Subcutaneous abdominal adipose tissue (tissue), 5 donors: ENCODE measurements at regions not wholly inside any gene's neighbourhood (a gene's known extent, or its start where the extent isn't known, plus 50 kb on each side); places are given as distances from the start of the nearest gene placed in this dataset.
"Not testable (repeated sequence)": the region's sequence is repeated elsewhere in the genome, so short reads cannot be mapped to it uniquely, and the experiment has no call there.

ENCODE experiments used
- H3K27ac ChIP-seq: one replicate; pipeline ENCODE4 v1.7.0; 2013; ENCODE audit warnings: low read depth, mild to moderate bottlenecking, inconsistent platforms, low read length, moderate library complexity
- H3K27me3 ChIP-seq, 5 donors: one replicate each; pipeline ENCODE4 v1.7.0; 2013; ENCODE audit warnings: low read length in 5 of 5, inconsistent platforms in 1 of 5; ENCODE audit not compliant: control insufficient read depth in 5 of 5, insufficient read depth in 4 of 5
- H3K36me3 ChIP-seq, 5 donors: one replicate each; pipeline ENCODE4 v1.7.0; 2013; ENCODE audit warnings: low read length in 5 of 5; ENCODE audit not compliant: control insufficient read depth in 5 of 5, insufficient read depth in 5 of 5
- H3K4me1 ChIP-seq, 5 donors: one replicate each; pipeline ENCODE4 v1.7.0; 2013; ENCODE audit warnings: low read length in 5 of 5, mild to moderate bottlenecking in 3 of 5, moderate library complexity in 1 of 5; ENCODE audit not compliant: control insufficient read depth in 5 of 5, insufficient read depth in 5 of 5
- H3K4me3 ChIP-seq, 5 donors: one replicate each; pipeline ENCODE4 v1.7.0; 2013; ENCODE audit warnings: low read length in 5 of 5, low read depth in 1 of 5
- H3K9ac ChIP-seq, 5 donors: one replicate each; pipeline ENCODE4 v1.7.0; 2013; ENCODE audit warnings: low read length in 5 of 5, mild to moderate bottlenecking in 4 of 5, moderate library complexity in 3 of 5
- H3K9me3 ChIP-seq, 5 donors: one replicate each; pipeline ENCODE4 v1.7.0; 2013; ENCODE audit warnings: low read length in 5 of 5; ENCODE audit not compliant: control insufficient read depth in 5 of 5
- donor health status: healthy.
- donor health status: healthy.
- donor health status: healthy.
- donor health status: healthy.
- donor health status: healthy.

GRCh38 chr4:43471950-43472349 is 579.4 kb downstream of the GRXCR1 start:
- H3K27ac ChIP-seq = no peak overlapping the region
- no peaks in the 10 kb centered on the region for H3K4me1 ChIP-seq
- peaks cover 6 to 43% (median 13%) of the 10 kb centered on the region in 5 donors for H3K9me3 ChIP-seq
- no peaks in the 10 kb centered on the region for H3K27me3 ChIP-seq
- H3K9ac ChIP-seq = no peak overlapping the region
- H3K4me3 ChIP-seq = no peak overlapping the region
- H3K36me3 ChIP-seq = no peaks in the 10 kb centered on the region

GRCh38 chr4:43481526-43481925 is 589.0 kb downstream of the GRXCR1 start:
- H3K27me3 ChIP-seq = no peaks in the 10 kb centered on the region
- no peak overlapping the region for H3K9ac ChIP-seq
- peaks cover 0 to 7% (median 4%) of the 10 kb centered on the region in 5 donors for H3K9me3 ChIP-seq
- H3K36me3 ChIP-seq = no peaks in the 10 kb centered on the region
- no peak overlapping the region for H3K4me3 ChIP-seq
- H3K4me1 ChIP-seq = no peaks in the 10 kb centered on the region
- H3K27ac ChIP-seq = no peak overlapping the region

GRCh38 chr4:43485196-43485595 is 592.7 kb downstream of the GRXCR1 start:
- no peaks in the 10 kb centered on the region for H3K27me3 ChIP-seq
- no peak overlapping the region for H3K9ac ChIP-seq
- peaks cover 0 to 11% (median 3%) of the 10 kb centered on the region in 5 donors for H3K9me3 ChIP-seq
- H3K4me3 ChIP-seq = no peak overlapping the region
- H3K4me1 ChIP-seq = no peaks in the 10 kb centered on the region
- no peaks in the 10 kb centered on the region for H3K36me3 ChIP-seq
- H3K27ac ChIP-seq = no peak overlapping the region

- no peak overlapping the region for H3K27ac ChIP-seq
- H3K4me3 ChIP-seq = no peak overlapping the region
- no peaks in the 10 kb centered on the region for H3K9me3 ChIP-seq
- no peak overlapping the region for H3K9ac ChIP-seq
- H3K4me1 ChIP-seq = no peaks in the 10 kb centered on the region
- H3K36me3 ChIP-seq = no peaks in the 10 kb centered on the region
- no peaks in the 10 kb centered on the region for H3K27me3 ChIP-seq
These were observed 603.7 kb downstream of the GRXCR1 start for GRCh38 chr4:43496188-43496587.

GRCh38 chr4:43496602-43497001 is 604.1 kb downstream of the GRXCR1 start:
- H3K36me3 ChIP-seq = no peaks in the 10 kb centered on the region
- no peaks in the 10 kb centered on the region for H3K4me1 ChIP-seq
- H3K9me3 ChIP-seq = no peaks in the 10 kb centered on the region
- no peak overlapping the region for H3K4me3 ChIP-seq
- no peak overlapping the region for H3K27ac ChIP-seq
- no peak overlapping the region for H3K9ac ChIP-seq
- no peaks in the 10 kb centered on the region for H3K27me3 ChIP-seq

- H3K27ac ChIP-seq, H3K36me3 ChIP-seq, H3K9me3 ChIP-seq, H3K4me1 ChIP-seq, H3K27me3 ChIP-seq, H3K4me3 ChIP-seq, H3K9ac ChIP-seq: not testable (repeated sequence)
These were observed 613.3 kb downstream of the GRXCR1 start for GRCh38 chr4:43505823-43506222.

GRCh38 chr4:43512253-43512652 is 619.7 kb downstream of the GRXCR1 start:
- Histone ChIP-seq H3K27me3 (no peaks in the 10 kb centered on the region), H3K36me3 (no peaks in the 10 kb centered on the region), H3K4me1 (no peaks in the 10 kb centered on the region), H3K9me3 (peaks cover 0 to 2% (median 0%) of the 10 kb centered on the region in 5 donors), H3K27ac (no peak overlapping the region), H3K9ac (no peak overlapping the region), H3K4me3 (no peak overlapping the region)

- Histone ChIP-seq H3K4me1 (no peaks in the 10 kb centered on the region), H3K9ac (no peak overlapping the region), H3K27ac (no peak overlapping the region), H3K27me3 (no peaks in the 10 kb centered on the region), H3K36me3 (no peaks in the 10 kb centered on the region), H3K9me3 (peaks cover 0 to 5% (median 0%) of the 10 kb centered on the region in 5 donors), H3K4me3 (no peak overlapping the region)
These were observed 633.1 kb downstream of the GRXCR1 start for GRCh38 chr4:43525646-43526045.

GRCh38 chr4:43547561-43547960 is 655.0 kb downstream of the GRXCR1 start:
- H3K36me3 ChIP-seq = no peaks in the 10 kb centered on the region
- peaks cover 0 to 10% (median 6%) of the 10 kb centered on the region in 5 donors for H3K9me3 ChIP-seq
- H3K4me1 ChIP-seq = no peaks in the 10 kb centered on the region
- no peaks in the 10 kb centered on the region for H3K27me3 ChIP-seq
- H3K27ac ChIP-seq = no peak overlapping the region
- H3K4me3 ChIP-seq = no peak overlapping the region
- H3K9ac ChIP-seq = no peak overlapping the region

- no peaks in the 10 kb centered on the region for H3K4me1 ChIP-seq
- H3K27ac ChIP-seq = no peak overlapping the region
- H3K4me3 ChIP-seq = no peak overlapping the region
- no peaks in the 10 kb centered on the region for H3K36me3 ChIP-seq
- no peak overlapping the region for H3K9ac ChIP-seq
- H3K9me3 ChIP-seq = peaks cover 0 to 10% (median 7%) of the 10 kb centered on the region in 5 donors
- no peaks in the 10 kb centered on the region for H3K27me3 ChIP-seq
These were observed 658.6 kb downstream of the GRXCR1 start for GRCh38 chr4:43550981-43551627.
